H1 (cell line): ENCODE measurements at regions not wholly inside any gene's neighbourhood (a gene's known extent, or its start where the extent isn't known, plus 50 kb on each side); places are given as distances from the start of the nearest gene placed in this dataset.

Source experiments
- CTCF ChIA-PET: fragments of 300-600 bp; sonication (Branson Sonifier 250); formaldehyde crosslinking; loops from one replicate; lab custom pipeline; 2021; ENCODE audit not compliant: partially characterized antibody; lab: Charles Lee
- POLR2A ChIA-PET: fragments of 300-600 bp; sonication (Branson Sonifier 250); formaldehyde crosslinking; loops from one replicate; lab custom pipeline; 2021; ENCODE audit warnings: inconsistent platforms; ENCODE audit not compliant: partially characterized antibody; lab: Charles Lee
- DNase-seq, 2 experiments: peaks; one replicate each; pipeline versions ENCODE4 v3.0.0 to v3.0.0-alpha.2; 2010 to 2022; ENCODE audit warnings: low spot score in 2 of 2, low read depth in 1 of 2, mixed read lengths in 1 of 2
- FAIRE-seq: peaks from 2 replicates; lab custom pipeline; 2011; peaks lifted over from hg19 to GRCh38; lab: Jason Lieb, UNC
- H2AFZ ChIP-seq: 2 replicates; pipeline ENCODE4 v1.8.1; 2012; ENCODE audit warnings: low read length, inconsistent platforms
- H2AK5ac ChIP-seq: 2 replicates; pipeline ENCODE4 v1.6.1; 2013; ENCODE audit warnings: low read depth, low read length
- H2BK120ac ChIP-seq: replicated peaks from 2 replicates; pipeline ENCODE3; 2013; ENCODE audit warnings: low read depth, low read length, inconsistent platforms
- H2BK12ac ChIP-seq: 2 replicates; pipeline ENCODE4 v1.6.1; 2013; ENCODE audit warnings: low read depth, low read length
- H2BK15ac ChIP-seq: 2 replicates; pipeline ENCODE4 v1.6.1; 2013; ENCODE audit warnings: low read length
- H2BK20ac ChIP-seq: 2 replicates; pipeline ENCODE4 v1.6.1; 2013; ENCODE audit warnings: low read length
- H2BK5ac ChIP-seq: 2 replicates; pipeline ENCODE4 v1.6.1; 2013; ENCODE audit warnings: low read depth, low read length
- H3K14ac ChIP-seq: 2 replicates; pipeline ENCODE4 v1.6.1; 2013; ENCODE audit warnings: inconsistent platforms; ENCODE audit not compliant: insufficient read length
- H3K18ac ChIP-seq: 2 replicates; pipeline ENCODE4 v1.6.1; 2013; ENCODE audit warnings: low read length; ENCODE audit errors: extremely low read depth
- H3K23ac ChIP-seq: 2 replicates; pipeline ENCODE4 v1.6.1; 2013; ENCODE audit warnings: inconsistent platforms; ENCODE audit not compliant: insufficient read length
- H3K23me2 ChIP-seq: 2 replicates; pipeline ENCODE4 v1.6.1; 2013; ENCODE audit warnings: low read depth, low read length
- H3K27ac ChIP-seq: 2 replicates; pipeline ENCODE4 v1.6.1; 2011; ENCODE audit warnings: low read depth, low read length, inconsistent platforms
- H3K27me3 ChIP-seq, 4 experiments: replicated peaks in 1 of 4; 1 replicate in 1 of 4; 2 replicates in 3 of 4; pipeline versions ENCODE4 v1.6.1 to v1.8.1; 2011 to 2013; ENCODE audit warnings: low read length in 3 of 4, mild to moderate bottlenecking in 3 of 4, inconsistent platforms in 2 of 4, mixed read lengths in 2 of 4, moderate library complexity in 1 of 4; ENCODE audit not compliant: control insufficient read depth in 3 of 4, insufficient read depth in 3 of 4; ENCODE audit errors: extremely low read depth in 1 of 4
- H3K36me3 ChIP-seq, 4 experiments: 2 replicates each; pipeline versions ENCODE4 v1.6.1 to v1.8.1; 2011 to 2013; ENCODE audit warnings: mild to moderate bottlenecking in 4 of 4, low read length in 3 of 4, moderate library complexity in 2 of 4, control low read depth in 1 of 4, inconsistent platforms in 1 of 4; ENCODE audit not compliant: insufficient read depth in 4 of 4, control insufficient read depth in 2 of 4
- H3K4ac ChIP-seq: replicated peaks from 2 replicates; pipeline ENCODE3; 2013; ENCODE audit warnings: low read length, low read depth, mixed read lengths, inconsistent platforms; ENCODE audit not compliant: insufficient read length
- H3K4me1 ChIP-seq, 4 experiments: replicated peaks in 1 of 4; 1 replicate in 1 of 4; 2 replicates in 3 of 4; pipeline versions ENCODE4 v1.6.1 to v1.8.1; 2011 to 2013; ENCODE audit warnings: low read length in 3 of 4, inconsistent platforms in 2 of 4, mixed read lengths in 1 of 4; ENCODE audit not compliant: insufficient read depth in 4 of 4, control insufficient read depth in 3 of 4
- H3K4me2 ChIP-seq, 2 experiments: 2 replicates each; pipeline versions ENCODE4 v1.6.1 to v1.8.1; 2011 to 2013; ENCODE audit warnings: low read depth in 2 of 2, low read length in 2 of 2, control low read depth in 1 of 2, inconsistent platforms in 1 of 2, mild to moderate bottlenecking in 1 of 2; ENCODE audit not compliant: insufficient read depth in 1 of 2
- H3K4me3 ChIP-seq, 4 experiments: fragments of 200-600, 300-600 bp in 1 of 4; sonication (generic), shearing (Covaris generic), sonication (Bioruptor Twin) in 1 of 4; 2 replicates each; pipeline versions ENCODE4 v1.5.1 to v1.8.1; 2011 to 2016; ENCODE audit warnings: low read length in 4 of 4, low read depth in 3 of 4, control low read depth in 2 of 4, inconsistent platforms in 2 of 4, mild to moderate bottlenecking in 2 of 4, mixed read lengths in 1 of 4, moderate library complexity in 1 of 4; ENCODE audit not compliant: insufficient read depth in 2 of 4; ENCODE audit errors: extremely low read depth in 1 of 4
- H3K56ac ChIP-seq: replicated peaks from 2 replicates; pipeline ENCODE3; 2013; ENCODE audit warnings: low read depth, mild to moderate bottlenecking, mixed read lengths, low read length, inconsistent platforms; ENCODE audit not compliant: insufficient read length
- H3K79me1 ChIP-seq: 2 replicates; pipeline ENCODE4 v1.6.1; 2013; ENCODE audit warnings: low read depth, low read length, control low read depth
- H3K79me2 ChIP-seq, 2 experiments: 2 replicates each; pipeline versions ENCODE4 v1.6.1 to v1.8.1; 2012 to 2013; ENCODE audit warnings: low read length in 2 of 2, mild to moderate bottlenecking in 2 of 2, inconsistent platforms in 1 of 2; ENCODE audit not compliant: insufficient read depth in 2 of 2, control insufficient read depth in 1 of 2
- H3K9ac ChIP-seq, 4 experiments: replicated peaks in 1 of 4; 1 replicate in 1 of 4; 2 replicates in 3 of 4; pipeline versions ENCODE4 v1.6.1 to v1.8.1; 2011 to 2013; ENCODE audit warnings: low read depth in 3 of 4, low read length in 3 of 4, control low read depth in 2 of 4, mild to moderate bottlenecking in 2 of 4, moderate library complexity in 2 of 4, inconsistent platforms in 1 of 4; ENCODE audit errors: extremely low read depth in 1 of 4
- H3K9me3 ChIP-seq, 2 experiments: 2 replicates each; pipeline versions ENCODE4 v1.6.1 to v1.8.1; 2012 to 2013; ENCODE audit warnings: mild to moderate bottlenecking in 2 of 2, moderate library complexity in 2 of 2, control low read depth in 1 of 2, inconsistent platforms in 1 of 2, low read depth in 1 of 2, low read length in 1 of 2, mixed read lengths in 1 of 2; ENCODE audit not compliant: insufficient read depth in 2 of 2
- H4K20me1 ChIP-seq, 2 experiments: replicated peaks in 1 of 2; 2 replicates each; pipeline versions ENCODE3 to v1.8.1; 2011 to 2013; ENCODE audit warnings: inconsistent platforms in 2 of 2, low read length in 2 of 2, mild to moderate bottlenecking in 1 of 2; ENCODE audit not compliant: insufficient read depth in 2 of 2, control insufficient read depth in 1 of 2
- H4K5ac ChIP-seq: 2 replicates; pipeline ENCODE4 v1.6.1; 2013; ENCODE audit warnings: low read length, low read depth, mixed read lengths, inconsistent platforms; ENCODE audit not compliant: insufficient read length
- H4K8ac ChIP-seq: 2 replicates; pipeline ENCODE4 v1.8.0; 2013; ENCODE audit warnings: mild to moderate bottlenecking, moderate library complexity, low read length, inconsistent platforms; ENCODE audit not compliant: insufficient read depth; ENCODE audit errors: extremely low read depth
- H4K91ac ChIP-seq: replicated peaks from 2 replicates; pipeline ENCODE3; 2013; ENCODE audit warnings: low read length, mixed read lengths, inconsistent platforms; ENCODE audit not compliant: insufficient read length
- ATF2 ChIP-seq: IDR thresholded peaks from 2 replicates; pipeline ENCODE4 v1.6.1; 2012; ENCODE audit warnings: low read length, inconsistent platforms
- GABPA ChIP-seq: IDR thresholded peaks from 2 replicates; pipeline ENCODE4 v1.6.1; 2011; ENCODE audit warnings: mild to moderate bottlenecking, low read length, moderate library complexity, borderline replicate concordance; ENCODE audit not compliant: insufficient read depth
- JUND ChIP-seq: IDR thresholded peaks from 2 replicates; pipeline ENCODE4 v1.6.1; 2011; ENCODE audit warnings: mild to moderate bottlenecking, improper control_type of control experiment, low read length
- TEAD4 ChIP-seq: IDR thresholded peaks from 2 replicates; pipeline ENCODE4 v1.6.1; 2012; ENCODE audit warnings: low read depth, low read length, inconsistent platforms, mixed read lengths
- WGBS, 2 experiments: shearing (Covaris generic) in 1 of 2; methylation state at CpG; one replicate each; pipeline versions ENCODE4 v1.1.6 to v1.1.7; 2013 to 2015; ENCODE audit warnings: low lambda C conversion rate in 2 of 2, mixed read lengths in 2 of 2, inconsistent platforms in 1 of 2, low coverage in 1 of 2, missing lambda C conversion rate in 1 of 2; ENCODE audit not compliant: insufficient replicate concordance in 2 of 2, insufficient coverage in 1 of 2, insufficient read length in 1 of 2; ENCODE audit errors: extremely low coverage in 1 of 2, missing lambda C conversion rate in 1 of 2; 5-methylcytosine and 5-hydroxymethylcytosine counted together

- H4K8ac ChIP-seq, result no peak overlapping the region
- H3K23me2 ChIP-seq, result no peaks in the 10 kb centered on the region
- no peak overlapping the region for H2BK15ac ChIP-seq
- H3K4me1 ChIP-seq, result no peaks in the 10 kb centered on the region
- no peak for FAIRE-seq
- H3K9ac ChIP-seq, result no peak overlapping the region
- H4K91ac ChIP-seq, result no peak overlapping the region
- no peak overlapping the region for H3K56ac ChIP-seq
- H3K9me3 ChIP-seq, result no peaks in the 10 kb centered on the region
- no peak overlapping the region for H2BK20ac ChIP-seq
- H3K36me3 ChIP-seq, result no peaks in the 10 kb centered on the region
- no peak overlapping the region for H4K5ac ChIP-seq
- H2AK5ac ChIP-seq, result no peak overlapping the region
- H2BK5ac ChIP-seq, result no peak overlapping the region
- no peaks in the 10 kb centered on the region; a peak in 1 of 7 replicates for H3K27me3 ChIP-seq
- H3K4me3 ChIP-seq, result no peak overlapping the region
- H3K4ac ChIP-seq, result no peak overlapping the region
- H3K23ac ChIP-seq, result no peak overlapping the region
- no peak overlapping the region for H2AFZ ChIP-seq
- no peaks in the 10 kb centered on the region for H3K79me1 ChIP-seq
- ChIA-PET POLR2A (no interaction called here), CTCF (interaction anchor here (0.9 to 2.1 kb wide), 5 partner anchors 8 to 17 kb away, joined by 3 to 7 read pairs (median 4); no protein-coding TSS in a partner anchor)
- no peaks in the 10 kb centered on the region for H4K20me1 ChIP-seq
- no peak overlapping the region for H3K4me2 ChIP-seq
- TF ChIP-seq JUND, result no peak
- TF ChIP-seq TEAD4, result no peak
- no peak for TF ChIP-seq GABPA
- TF ChIP-seq ATF2, result no peak
- DNase-seq, result no peak
- no peak overlapping the region for H3K18ac ChIP-seq
- no peak overlapping the region for H3K27ac ChIP-seq
- 77% methylated on average over 4 of the region's 4 CpGs; no CpG with 5 or more reads in 1 of the 2 experiments for WGBS, 2 experiments
- H3K14ac ChIP-seq, result no peak overlapping the region
- H3K79me2 ChIP-seq, result no peaks in the 10 kb centered on the region
- H2BK120ac ChIP-seq, result no peak overlapping the region
- no peak overlapping the region for H2BK12ac ChIP-seq
Measured at GRCh38 chr11:36807871-36808270, 209.8 kb upstream of the RAG2 start.
